OCI-LY1 (cell line): ENCODE measurements at regions not wholly inside any gene's neighbourhood (a gene's known extent, or its start where the extent isn't known, plus 50 kb on each side); places are given as distances from the start of the nearest gene placed in this dataset.

Experiments used
- CTCF ChIP-seq: fragments of 200-600 bp; sonication (generic), shearing (Covaris generic); IDR thresholded peaks from 2 replicates; pipeline ENCODE4 v1.5.1; 2017; ENCODE audit warnings: mild to moderate bottlenecking, antibody characterized with exemption, low read length, moderate library complexity, mixed read lengths
- EZH2 ChIP-seq: fragments of 200-600 bp; sonication (generic), shearing (Covaris generic); IDR thresholded peaks from 2 replicates; pipeline ENCODE4 v1.8.0; 2017; ENCODE audit warnings: borderline replicate concordance, mixed run types, mild to moderate bottlenecking, antibody characterized with exemption, low read length, moderate library complexity, mixed read lengths

GRCh38 chr4:178037459-178038214 is 595.4 kb upstream of the AGA start:
- TF ChIP-seq CTCF: no peak
- no peak for TF ChIP-seq EZH2
